HCT116 (cell line): ENCODE measurements at regions not wholly inside any gene's neighbourhood (a gene's known extent, or its start where the extent isn't known, plus 50 kb on each side); places are given as distances from the start of the nearest gene placed in this dataset.

Experiments
- ATAC-seq: fragments of 200-7000 bp; cut with Tn5 transposase; 2 replicates; pipeline ENCODE4 v1.9.1; 2020; ENCODE audit warnings: mild to moderate bottlenecking, moderate library complexity
- BruUV-seq: library from RNA; stranded (reverse); fragments of 400-500 nt; replicated peaks from 2 replicates; lab custom pipeline; 2021; lab: Mats Ljungman, UMichigan
- CTCF ChIA-PET: fragments of 300-600 bp; sonication (Branson Sonifier 250); formaldehyde crosslinking; loops from one replicate; lab custom pipeline; 2021; ENCODE audit warnings: antibody characterized with exemption; lab: Charles Lee
- POLR2A ChIA-PET: fragments of 300-600, 350-600 bp; sonication (Branson Sonifier 250); formaldehyde crosslinking; loops from one replicate; lab custom pipeline; 2021; ENCODE audit warnings: antibody characterized with exemption; lab: Charles Lee
- RAD21 ChIA-PET, 2 experiments: fragments of 300-600 bp; sonication (Branson Sonifier 250); formaldehyde crosslinking; loops; one replicate each; lab custom pipeline; 2023; ENCODE audit warnings: low total read pairs in 2 of 2; ENCODE audit not compliant: uncharacterized antibody in 2 of 2, unreplicated experiment in 2 of 2, low non-redundant PET in 1 of 2; lab: Charles Lee
- DNase-seq: peaks from one replicate; pipeline ENCODE4 v3.0.0-alpha.2; 2010; ENCODE audit warnings: low read depth, low spot score
- H2AFZ ChIP-seq: fragments of 200-600 bp; shearing (Covaris generic), sonication (generic); 2 replicates; pipeline ENCODE4 v1.6.1; 2017; ENCODE audit warnings: low read depth, mixed run types, mixed read lengths, antibody characterized with exemption, low read length; ENCODE audit not compliant: poor library complexity, severe bottlenecking
- H3K27ac ChIP-seq: 2 replicates; pipeline ENCODE4 v1.5.1; 2012; ENCODE audit warnings: low read depth, low read length
- H3K27me3 ChIP-seq: fragments of 200-600 bp; sonication (generic); 2 replicates; pipeline ENCODE4 v1.6.1; 2016; ENCODE audit warnings: mixed run types, low read length, mixed read lengths; ENCODE audit not compliant: insufficient read depth
- H3K36me3 ChIP-seq, 2 experiments: fragments of 200-500 bp in 1 of 2; fragments of 200-600 bp in 1 of 2; sonication (Bioruptor generic) in 1 of 2; sonication (generic) in 1 of 2; 2 replicates each; pipeline versions ENCODE4 v1.5.1 to v1.6.1; 2014 to 2016; ENCODE audit warnings: low read length in 2 of 2, inconsistent platforms in 1 of 2, mixed read lengths in 1 of 2, mixed run types in 1 of 2; ENCODE audit not compliant: insufficient read depth in 2 of 2, control insufficient read depth in 1 of 2
- H3K4me1 ChIP-seq, 2 experiments: fragments of 200-600 bp in 1 of 2; sonication (generic) in 1 of 2; 2 replicates each; pipeline versions ENCODE4 v1.5.1 to v1.6.1; 2012 to 2017; ENCODE audit warnings: low read length in 2 of 2, inconsistent platforms in 1 of 2, mild to moderate bottlenecking in 1 of 2, mixed read lengths in 1 of 2, mixed run types in 1 of 2, moderate library complexity in 1 of 2; ENCODE audit not compliant: insufficient read depth in 2 of 2, control insufficient read depth in 1 of 2
- H3K4me2 ChIP-seq: fragments of 200-600 bp; sonication (generic); 2 replicates; pipeline ENCODE4 v1.6.1; 2017; ENCODE audit warnings: mixed run types, low read length, mixed read lengths
- H3K4me3 ChIP-seq, 2 experiments: fragments of 200-600 bp in 1 of 2; sonication (generic) in 1 of 2; replicated peaks in 1 of 2; 2 replicates each; pipeline ENCODE4 v1.5.1; 2011 to 2016; ENCODE audit warnings: low read length in 2 of 2, control low read depth in 1 of 2, low read depth in 1 of 2, mild to moderate bottlenecking in 1 of 2, mixed read lengths in 1 of 2, mixed run types in 1 of 2
- H3K79me2 ChIP-seq: fragments of 200-600 bp; sonication (generic); 2 replicates; pipeline ENCODE4 v1.6.1; 2017; ENCODE audit warnings: mild to moderate bottlenecking, mixed run types, low read length, moderate library complexity, mixed read lengths; ENCODE audit not compliant: insufficient read depth
- H3K9ac ChIP-seq: fragments of 200-600 bp; sonication (generic); 2 replicates; pipeline ENCODE4 v1.6.1; 2016; ENCODE audit warnings: low read length, mixed read lengths
- H3K9me2 ChIP-seq: fragments of 200-600 bp; sonication (generic), shearing (Covaris generic); 2 replicates; pipeline ENCODE4 v1.6.1; 2017; ENCODE audit warnings: mixed run types, mild to moderate bottlenecking, moderate library complexity; ENCODE audit not compliant: insufficient read depth
- H3K9me3 ChIP-seq, 2 experiments: fragments of 200-500 bp in 1 of 2; fragments of 200-600 bp in 1 of 2; sonication (Bioruptor generic) in 1 of 2; sonication (generic) in 1 of 2; 2 replicates each; pipeline ENCODE4 v1.6.1; 2014 to 2017; ENCODE audit warnings: low read length in 2 of 2, mixed read lengths in 2 of 2, inconsistent platforms in 1 of 2, low read depth in 1 of 2, mild to moderate bottlenecking in 1 of 2, mixed run types in 1 of 2, moderate library complexity in 1 of 2; ENCODE audit not compliant: control insufficient read depth in 1 of 2, insufficient read depth in 1 of 2
- H4K20me1 ChIP-seq: fragments of 200-600 bp; sonication (generic), shearing (Covaris generic); 2 replicates; pipeline ENCODE4 v1.6.1; 2017; ENCODE audit warnings: mixed run types, mild to moderate bottlenecking, moderate library complexity; ENCODE audit not compliant: insufficient read depth
- ATF3 ChIP-seq: IDR thresholded peaks from 2 replicates; pipeline ENCODE4 v1.6.1; 2012
- CBX3 ChIP-seq: IDR thresholded peaks from 2 replicates; pipeline ENCODE4 v1.6.1; 2012; ENCODE audit warnings: low read depth
- CTCF ChIP-seq, 3 experiments: fragments of 200-600 bp in 1 of 3; sonication (generic) in 1 of 3; IDR thresholded peaks in 2 of 3; conservative IDR thresholded peaks in 1 of 3; 2 replicates each; pipeline ENCODE4 v1.5.1; 2012 to 2017; ENCODE audit warnings: low read depth in 2 of 3, low read length in 2 of 3, antibody characterized with exemption in 1 of 3, borderline replicate concordance in 1 of 3, control low read depth in 1 of 3, mild to moderate bottlenecking in 1 of 3, mixed read lengths in 1 of 3, mixed run types in 1 of 3, moderate library complexity in 1 of 3; ENCODE audit not compliant: insufficient read depth in 1 of 3
- EGR1 ChIP-seq: IDR thresholded peaks from 2 replicates; pipeline ENCODE4 v1.6.1; 2012; ENCODE audit warnings: low read depth
- ELF1 ChIP-seq: IDR thresholded peaks from 2 replicates; pipeline ENCODE4 v1.6.1; 2012; ENCODE audit warnings: low read depth, borderline replicate concordance
- EZH2 ChIP-seq: fragments of 200-600 bp; sonication (generic); IDR thresholded peaks from 2 replicates; pipeline ENCODE4 v1.6.1; 2017; ENCODE audit warnings: antibody characterized with exemption, mixed run types
- FOSL1 ChIP-seq: IDR thresholded peaks from 2 replicates; pipeline ENCODE4 v1.6.1; 2012; ENCODE audit warnings: low read depth
- MAX ChIP-seq: IDR thresholded peaks from 2 replicates; pipeline ENCODE4 v1.6.1; 2012
- POLR2A ChIP-seq: IDR thresholded peaks from 2 replicates; pipeline ENCODE4 v1.7.0; 2011; ENCODE audit warnings: borderline replicate concordance; ENCODE audit not compliant: insufficient read depth, insufficient read length; ENCODE audit errors: extremely low read depth
- SIN3A ChIP-seq: IDR thresholded peaks from 2 replicates; pipeline ENCODE4 v1.6.1; 2012; ENCODE audit warnings: low read depth
- SP1 ChIP-seq: IDR thresholded peaks from 2 replicates; pipeline ENCODE4 v1.6.1; 2012; ENCODE audit warnings: low read depth
- TCF7L2 ChIP-seq: IDR thresholded peaks from 2 replicates; pipeline ENCODE4 v1.7.0; 2011; ENCODE audit warnings: borderline replicate concordance, inconsistent platforms; ENCODE audit not compliant: insufficient read depth, insufficient read length; ENCODE audit errors: extremely low read depth
- YY1 ChIP-seq: IDR thresholded peaks from 2 replicates; pipeline ENCODE4 v1.6.1; 2011; ENCODE audit warnings: low read length, low read depth, moderate library complexity, mild to moderate bottlenecking; ENCODE audit not compliant: insufficient replicate concordance; ENCODE audit errors: extremely low read depth
- ZBTB33 ChIP-seq: IDR thresholded peaks from 2 replicates; pipeline ENCODE4 v1.6.1; 2011; ENCODE audit warnings: mild to moderate bottlenecking, low read length, moderate library complexity; ENCODE audit not compliant: insufficient replicate concordance; ENCODE audit errors: extremely low read depth
- ZFX ChIP-seq: fragments of 450-650 bp; IDR thresholded peaks from 2 replicates; pipeline ENCODE4 v1.6.1; 2017
- ZNF274 ChIP-seq: fragments of 200-500 bp; sonication (Bioruptor generic); IDR thresholded peaks from 2 replicates; pipeline ENCODE4 v1.6.1; 2014; ENCODE audit warnings: mild to moderate bottlenecking, low read depth, low read length, inconsistent platforms
- intact Hi-C: fragments of 100-400 bp; cut with micrococcal nuclease; formaldehyde crosslinking; loops from 2 replicates; pipeline ENCODE4 v1.10.0; 2022

- POLR2A ChIA-PET = no interaction called here
- Histone ChIP-seq H3K36me3 (peaks cover 41 to 55% of the 10 kb centered on the region in 2 experiments; a peak in 3 of 4 replicates), H3K4me2 (no peak overlapping the region), H3K27me3 (no peaks in the 10 kb centered on the region), H3K27ac (no peak overlapping the region), H3K4me3 (no peak overlapping the region), H3K4me1 (no peaks in the 10 kb centered on the region; a peak in 1 of 4 replicates), H3K9me2 (no peaks in the 10 kb centered on the region), H4K20me1 (no peaks in the 10 kb centered on the region), H2AFZ (no peak overlapping the region), H3K9ac (no peak overlapping the region), H3K79me2 (peaks cover 15% of the 10 kb centered on the region; the same call in 1 of the 2 replicates), H3K9me3 (no peaks in the 10 kb centered on the region)
- DNase-seq (no peak), ATAC-seq (no peak)
- intact Hi-C loops = no loop called here
- no TSS peak for BruUV-seq
- no peak for TF ChIP-seq ELF1
- TF ChIP-seq CTCF (IDR thresholded peaks at IDR 0.05 in 2 of 3, conservative IDR thresholded peaks at IDR 0.05 in 1 of 3; ENCODE audit: borderline replicate concordance in 1 of 3, insufficient read depth in 1 of 3, low read depth in 2 of 3, low read length in 2 of 3) = no peak
- no peak for TF ChIP-seq ZNF274
- TF ChIP-seq SIN3A = no peak
- TF ChIP-seq YY1 = no peak
- no peak for TF ChIP-seq MAX
- no peak for TF ChIP-seq EGR1
- TF ChIP-seq ATF3 = no peak
- no peak for TF ChIP-seq SP1
- TF ChIP-seq EZH2 = no peak
- no peak for TF ChIP-seq FOSL1
- no peak for TF ChIP-seq ZFX
- no peak for TF ChIP-seq TCF7L2
- TF ChIP-seq ZBTB33 = no peak
- TF ChIP-seq POLR2A = no peak
- TF ChIP-seq CBX3 = no peak
- CTCF ChIA-PET = no interaction called here
- RAD21 ChIA-PET = no interaction called here
Measured at GRCh38 chr17:45631941-45632340, 141.4 kb upstream of the PLEKHM1 start.
